SH-SY5Y (cell line): ENCODE measurements at regions not wholly inside any gene's neighbourhood (a gene's known extent, or its start where the extent isn't known, plus 50 kb on each side); places are given as distances from the start of the nearest gene placed in this dataset.

ENCODE experiments used
- GATA2 ChIP-seq: IDR thresholded peaks from 2 replicates; pipeline ENCODE4 v1.6.1; 2011; ENCODE audit warnings: mild to moderate bottlenecking, low read depth, low read length
- GATA3 ChIP-seq: IDR thresholded peaks from 2 replicates; pipeline ENCODE4 v1.6.1; 2011; ENCODE audit warnings: low read depth, mild to moderate bottlenecking, low read length, moderate library complexity

DNA sequence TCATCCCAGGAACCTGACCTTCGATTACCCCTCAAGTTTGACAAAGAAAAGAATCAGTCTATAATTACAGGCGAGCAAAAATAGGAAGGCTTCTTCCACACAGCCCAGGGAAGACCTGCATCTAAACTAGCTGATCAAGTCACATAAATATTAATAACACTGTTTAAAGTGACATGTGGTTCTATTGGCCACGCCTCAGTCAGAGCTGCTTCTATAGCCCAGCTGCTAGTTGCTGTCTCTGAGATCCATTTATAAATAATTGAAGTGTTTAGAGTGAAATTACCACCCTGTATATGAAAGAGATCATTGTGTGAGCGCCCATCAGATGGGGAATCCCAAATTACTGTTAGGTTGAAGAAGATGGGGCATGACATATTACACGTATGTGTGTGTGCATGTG lies 426.0 kb downstream of the CDH2 start:
- no peak for TF ChIP-seq GATA2
- no peak for TF ChIP-seq GATA3

DNA sequence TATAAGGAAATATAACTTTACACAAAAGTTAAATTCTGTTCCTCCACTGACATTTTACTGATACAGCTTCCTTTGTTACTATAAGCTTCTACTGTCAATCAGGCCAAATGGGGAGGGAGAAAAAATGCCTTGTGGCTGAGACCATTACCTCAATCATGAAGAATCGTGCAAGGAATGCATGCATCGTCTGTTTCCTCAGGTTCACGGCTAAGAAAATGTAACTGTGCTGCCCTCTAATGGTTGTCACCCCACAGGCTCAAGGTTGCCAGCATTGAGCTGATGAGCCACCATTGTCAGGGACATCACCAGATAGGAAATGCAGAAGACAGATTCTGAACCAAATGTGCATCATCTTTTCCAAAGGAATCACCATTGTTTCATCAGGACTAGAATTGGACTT lies 426.9 kb downstream of the CDH2 start:
- no peak for TF ChIP-seq GATA3
- TF ChIP-seq GATA2 = no peak

DNA sequence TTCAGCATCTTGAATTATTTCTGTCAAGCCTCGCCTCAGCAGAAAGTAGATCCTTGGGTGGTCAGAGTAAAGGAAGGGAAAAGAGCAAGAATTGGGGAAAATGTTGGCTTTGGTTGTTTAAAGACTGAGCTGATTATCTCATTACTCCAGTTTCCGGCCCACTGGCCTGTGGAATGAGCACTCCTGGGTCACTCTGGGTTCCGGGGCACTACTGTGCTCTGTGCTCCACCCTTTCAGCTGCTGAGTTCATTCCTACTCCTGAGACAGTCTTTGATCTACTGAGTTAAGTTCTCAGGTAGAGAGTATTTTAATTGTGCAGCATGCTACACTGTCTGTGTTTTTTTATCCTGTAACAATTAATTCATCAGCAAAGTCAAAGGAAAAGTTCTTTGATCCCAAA lies 427.7 kb downstream of the CDH2 start:
- TF ChIP-seq GATA3 (no peak), GATA2 (no peak)

DNA sequence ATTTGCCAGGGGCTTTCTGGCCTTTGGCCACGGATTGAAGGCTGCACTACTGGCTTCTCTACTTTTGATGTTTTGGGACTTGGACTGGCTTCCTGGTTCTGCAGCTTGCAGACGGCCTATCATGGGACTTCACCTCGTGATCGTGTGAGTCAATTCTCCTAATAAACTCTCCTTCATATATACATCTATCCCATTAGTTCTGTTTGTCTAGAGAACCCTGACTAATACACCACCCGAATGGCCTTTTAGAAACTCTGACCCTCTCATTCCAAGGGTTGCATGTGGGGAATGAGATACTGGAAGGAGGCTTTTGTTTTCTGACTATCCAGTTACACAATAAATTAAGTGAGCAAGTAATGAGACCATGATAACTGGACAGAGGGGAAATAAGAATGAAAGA lies 430.7 kb downstream of the CDH2 start:
- no peak for TF ChIP-seq GATA3
- TF ChIP-seq GATA2 = no peak

DNA sequence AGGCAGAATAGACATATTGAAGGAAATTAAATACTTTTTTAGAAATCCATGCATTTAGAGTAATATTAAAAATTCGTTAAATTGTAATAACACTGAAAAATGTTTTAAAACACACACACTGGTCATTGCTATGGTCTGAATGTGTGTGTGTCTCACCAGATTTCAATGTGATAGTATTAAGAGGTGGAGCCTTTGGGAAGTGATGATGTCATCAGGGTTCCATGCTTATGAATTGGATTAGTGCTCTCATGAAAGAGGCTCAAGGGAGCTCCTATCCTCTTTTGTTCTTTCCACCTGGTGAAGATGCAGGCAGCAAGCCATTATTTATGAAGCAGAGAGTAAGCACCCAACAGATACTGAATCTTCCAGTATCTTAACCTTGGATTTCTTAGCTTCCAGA lies 441.8 kb downstream of the CDH2 start:
- no peak for TF ChIP-seq GATA3
- no peak for TF ChIP-seq GATA2

DNA sequence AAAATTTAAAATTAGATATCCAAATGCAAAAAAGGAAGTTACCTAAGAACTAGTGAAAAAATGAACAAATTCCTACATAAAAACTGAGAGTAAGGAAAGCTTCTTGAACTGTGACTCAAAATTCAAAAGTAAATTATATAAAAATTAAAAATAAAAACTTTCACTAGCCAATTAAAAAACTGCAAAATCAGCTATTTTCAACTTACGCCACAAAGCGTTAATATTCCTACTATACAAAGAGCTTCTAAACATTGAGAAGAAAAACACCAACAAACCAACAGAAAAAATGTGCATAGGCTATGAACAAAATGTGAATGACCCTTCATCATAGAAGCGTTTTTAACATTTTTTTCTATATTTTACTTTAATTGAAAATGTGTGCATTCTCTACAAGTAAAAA lies 445.7 kb downstream of the CDH2 start:
- TF ChIP-seq GATA3 = no peak
- no peak for TF ChIP-seq GATA2

DNA sequence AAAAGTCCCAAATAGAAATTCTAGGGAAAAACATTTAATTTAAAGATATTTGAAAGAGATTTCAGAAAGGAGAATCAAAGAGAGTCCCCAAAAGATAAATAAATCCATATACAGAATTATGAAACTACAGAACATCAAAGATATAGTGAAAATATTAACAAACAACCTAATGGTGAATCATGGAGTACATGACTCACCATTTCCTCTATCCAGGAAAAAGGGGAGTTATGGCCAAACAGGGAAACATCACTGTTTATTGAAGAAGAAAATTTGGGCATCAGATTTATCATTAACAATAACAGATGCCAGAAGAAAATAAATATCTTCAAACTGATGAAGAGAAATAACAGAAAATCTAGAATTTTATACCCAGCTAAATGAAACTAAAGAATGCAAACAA lies 448.3 kb downstream of the CDH2 start:
- no peak for TF ChIP-seq GATA3
- TF ChIP-seq GATA2 = no peak

DNA sequence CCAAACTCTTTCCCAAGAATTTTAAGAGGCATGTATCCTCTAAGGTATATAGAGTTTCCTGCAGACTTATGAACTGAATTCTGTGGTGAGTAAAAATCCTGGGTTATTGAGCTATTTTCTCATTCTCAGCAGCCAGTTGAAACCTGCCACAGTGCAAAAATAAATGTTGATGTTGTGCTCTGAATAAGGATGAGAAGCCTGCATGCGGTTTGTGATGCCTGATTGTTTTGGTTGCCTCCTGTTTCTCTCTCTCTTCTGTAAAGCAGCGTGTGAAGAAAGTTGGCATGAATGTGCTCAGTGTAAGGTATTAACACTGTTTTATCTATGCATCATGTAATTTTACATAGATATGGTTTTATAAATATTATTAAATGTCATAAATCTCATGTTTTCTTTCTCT lies 452.6 kb downstream of the CDH2 start:
- TF ChIP-seq GATA3 = no peak
- TF ChIP-seq GATA2 = no peak

DNA sequence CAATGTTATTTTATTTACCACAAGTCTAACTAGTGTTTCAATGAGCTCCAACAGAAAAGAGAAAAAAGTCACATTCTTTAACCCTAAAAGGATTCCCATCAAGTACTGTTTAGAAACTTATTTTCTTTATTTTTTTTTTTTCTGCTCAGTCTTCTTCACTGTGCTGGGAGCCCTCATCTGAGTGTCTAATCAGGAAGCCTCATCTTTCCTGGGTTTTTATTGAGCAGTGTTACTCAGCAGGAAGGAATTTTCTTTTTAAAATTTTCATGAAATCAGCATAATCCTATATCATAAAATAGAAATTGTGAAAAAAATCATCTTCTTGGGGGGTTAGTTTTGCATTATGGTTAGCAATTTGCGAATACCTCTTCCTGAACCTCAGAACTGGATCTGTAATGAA lies 453.8 kb downstream of the CDH2 start:
- no peak for TF ChIP-seq GATA3

DNA sequence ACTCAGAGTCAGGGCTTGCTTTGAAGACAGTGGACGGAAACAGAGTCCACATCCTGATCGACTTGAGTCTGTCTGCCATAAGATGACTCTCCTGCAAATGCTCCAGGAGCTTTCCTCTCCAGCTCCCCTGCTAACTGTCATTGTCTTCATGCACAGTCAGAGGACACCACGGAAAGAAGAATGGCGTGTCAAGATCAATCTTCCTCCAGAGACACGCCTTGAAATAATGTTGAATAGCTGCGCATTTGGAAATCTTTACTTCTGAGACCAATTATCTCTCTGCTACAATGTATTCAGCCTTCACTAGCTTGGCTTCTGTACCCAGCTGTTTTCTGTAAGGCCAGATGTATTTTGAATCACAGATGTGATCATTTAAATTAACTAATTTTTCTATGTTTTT lies 457.2 kb downstream of the CDH2 start:
- TF ChIP-seq GATA2 = no peak
- TF ChIP-seq GATA3 = no peak

DNA sequence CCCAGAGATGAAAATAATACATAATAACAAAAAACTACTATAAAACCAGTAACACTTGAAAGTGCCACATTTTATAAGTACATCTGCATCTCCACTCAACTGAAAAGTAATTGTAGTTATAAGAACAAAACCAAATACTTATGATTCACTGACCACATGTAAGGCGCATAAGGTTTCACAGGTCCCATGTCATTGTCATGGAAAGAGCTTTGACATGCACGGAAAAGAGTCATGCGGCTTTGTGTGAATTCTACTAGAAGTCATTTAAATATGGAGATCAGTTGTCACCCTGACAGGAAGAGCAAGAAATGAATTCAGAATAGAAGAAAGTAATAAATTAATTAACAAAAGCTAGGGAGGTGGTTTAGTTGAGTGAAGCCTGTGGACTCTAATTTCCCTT lies 459.1 kb downstream of the CDH2 start:
- no peak for TF ChIP-seq GATA3
- no peak for TF ChIP-seq GATA2

DNA sequence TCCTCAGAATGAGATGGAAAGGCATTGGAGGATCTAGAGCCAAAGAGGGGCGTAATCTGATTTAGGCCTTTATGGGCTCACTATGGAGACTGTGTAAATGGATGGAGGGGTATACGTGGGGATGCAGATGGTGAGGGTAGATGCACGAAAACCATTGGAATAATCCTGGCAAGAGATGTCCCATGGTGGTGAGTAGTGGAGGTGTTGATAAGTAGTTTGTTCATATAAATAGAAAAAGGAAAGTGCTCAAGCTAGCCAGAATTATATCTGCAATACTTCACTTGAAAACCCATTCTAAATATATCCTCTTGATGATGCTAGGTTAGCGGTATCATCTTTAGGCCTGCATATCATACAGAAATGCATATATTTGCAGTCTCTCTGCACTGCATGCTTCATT lies 459.7 kb downstream of the CDH2 start:
- no peak for TF ChIP-seq GATA2

DNA sequence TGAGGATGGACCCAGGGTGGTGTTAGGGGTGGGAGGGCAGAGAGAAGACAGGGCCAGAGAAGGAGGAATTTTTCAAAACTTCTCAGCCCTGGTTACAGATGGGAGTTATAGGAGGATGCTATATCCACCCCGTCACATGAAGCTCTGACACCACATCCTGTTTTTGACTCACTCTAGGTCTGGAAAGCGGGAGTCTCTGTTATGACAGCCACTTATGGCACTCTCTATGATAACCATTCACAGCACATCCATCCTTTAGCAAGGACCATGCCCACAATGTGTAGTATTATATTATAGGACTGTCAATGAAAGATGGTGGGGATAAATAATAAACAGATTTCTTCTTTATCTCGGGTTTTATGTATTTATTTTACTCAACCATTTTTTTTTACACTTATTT lies 461.2 kb downstream of the CDH2 start:
- TF ChIP-seq GATA2 (no peak), GATA3 (no peak)

DNA sequence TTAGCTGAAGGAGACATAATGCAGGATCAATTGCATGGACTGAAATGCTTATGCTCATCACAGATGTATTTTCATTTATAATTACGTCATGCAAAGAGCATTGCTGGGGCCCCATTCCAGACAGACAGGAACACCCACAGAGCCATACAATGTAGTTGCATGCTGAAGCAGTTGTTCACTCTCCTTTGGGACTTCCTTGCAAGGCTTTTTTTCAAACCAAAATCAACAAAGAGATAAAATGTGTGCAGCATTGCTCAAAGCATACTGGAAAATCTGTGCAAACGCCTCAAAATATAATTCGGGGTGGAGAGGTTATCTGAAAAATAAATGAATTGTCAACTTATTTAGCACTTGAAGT lies 463.2 kb downstream of the CDH2 start:
- TF ChIP-seq GATA2 = no peak
- TF ChIP-seq GATA3 = no peak

DNA sequence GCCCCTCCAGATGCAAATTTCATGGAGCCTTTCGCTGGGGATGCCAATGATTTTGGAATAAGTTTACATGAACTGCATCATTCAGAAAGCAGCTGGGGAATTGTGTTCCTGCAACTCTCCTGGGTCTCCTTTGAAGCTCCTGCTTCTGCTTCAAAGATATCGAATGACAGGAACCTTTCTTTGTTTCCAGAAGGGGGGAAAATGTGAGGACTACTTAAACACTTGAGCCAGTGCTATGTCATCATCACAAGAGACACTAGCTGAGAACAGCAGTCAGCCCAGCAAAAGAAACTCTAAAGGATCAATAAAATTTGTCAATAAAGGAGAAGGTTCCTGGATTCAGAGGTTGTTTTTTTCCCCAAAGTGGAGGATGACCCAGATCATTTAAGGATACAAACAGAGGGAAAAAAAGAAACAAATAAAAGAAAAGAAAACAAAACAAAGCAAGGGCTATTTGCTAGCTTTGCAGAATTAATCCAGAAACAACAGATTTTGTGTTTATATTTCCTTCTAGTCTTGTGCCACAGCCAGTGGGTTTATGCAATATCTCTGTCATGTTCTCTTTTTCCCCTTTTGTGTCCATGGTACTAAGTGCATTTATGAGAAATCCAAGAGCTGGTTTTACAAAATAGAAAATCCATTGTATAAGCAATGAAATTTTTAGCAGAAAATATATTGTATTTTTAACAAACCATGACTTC lies 463.7 kb downstream of the CDH2 start:
- TF ChIP-seq GATA3 = no peak
- no peak for TF ChIP-seq GATA2

DNA sequence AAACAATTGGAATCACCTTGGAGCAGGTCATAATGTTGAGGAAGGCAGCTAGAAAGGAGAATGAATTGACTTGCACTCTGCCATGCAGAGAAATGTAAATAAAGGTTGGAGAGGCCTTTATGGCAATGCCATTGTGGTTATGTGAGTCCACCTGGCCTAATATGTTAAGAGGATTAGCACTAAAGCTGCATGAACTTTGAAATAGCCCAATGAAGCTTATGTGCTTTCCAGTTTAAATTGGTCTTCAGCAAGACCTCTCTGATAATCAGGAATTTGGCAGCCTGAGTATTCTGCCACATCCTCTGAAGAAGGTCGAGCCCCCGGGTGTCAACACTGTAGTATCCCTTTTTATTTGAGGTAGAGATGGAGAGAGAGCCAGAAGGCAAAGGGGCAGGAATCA lies 464.9 kb downstream of the CDH2 start:
- TF ChIP-seq GATA3 = no peak
- TF ChIP-seq GATA2 = no peak
